Glutamatergic neuron (in vitro differentiated cells): ENCODE measurements at regions not wholly inside any gene's neighbourhood (a gene's known extent, or its start where the extent isn't known, plus 50 kb on each side); places are given as distances from the start of the nearest gene placed in this dataset.
"Not testable (repeated sequence)": the region's sequence is repeated elsewhere in the genome, so short reads cannot be mapped to it uniquely, and the experiment has no call there.

ENCODE experiments used
- DNase-seq: peaks from one replicate; pipeline ENCODE4 v3.0.0; 2022
- H3K27ac Mint-ChIP-seq: one replicate; pipeline ENCODE4 v1.8.0; 2020; ENCODE audit warnings: mild to moderate bottlenecking, mixed read lengths, inconsistent platforms; ENCODE audit not compliant: unreplicated experiment
- H3K27me3 Mint-ChIP-seq: one replicate; pipeline ENCODE4 v1.8.0; 2020; ENCODE audit warnings: mild to moderate bottlenecking, moderate library complexity, mixed read lengths, inconsistent platforms; ENCODE audit not compliant: unreplicated experiment
- H3K36me3 Mint-ChIP-seq: one replicate; pipeline ENCODE4 v1.8.0; 2020; ENCODE audit warnings: mild to moderate bottlenecking, mixed read lengths, inconsistent platforms; ENCODE audit not compliant: unreplicated experiment
- H3K4me1 Mint-ChIP-seq: one replicate; pipeline ENCODE4 v1.8.0; 2020; ENCODE audit warnings: mild to moderate bottlenecking, low read depth, mixed read lengths, inconsistent platforms; ENCODE audit not compliant: unreplicated experiment
- H3K4me3 Mint-ChIP-seq: one replicate; pipeline ENCODE4 v1.8.0; 2020; ENCODE audit warnings: mild to moderate bottlenecking, mixed read lengths, inconsistent platforms; ENCODE audit not compliant: unreplicated experiment
- H3K9me3 Mint-ChIP-seq: one replicate; pipeline ENCODE4 v1.8.0; 2020; ENCODE audit warnings: mild to moderate bottlenecking, moderate library complexity, mixed read lengths, inconsistent platforms; ENCODE audit not compliant: unreplicated experiment
- TF ChIP-seq, protein P1 (sequence below): fragments of 200-600 bp; sonication (generic); IDR thresholded peaks from one replicate; pipeline ENCODE4 v1.5.0; 2021; ENCODE audit not compliant: partially characterized antibody, unreplicated experiment

DNA sequence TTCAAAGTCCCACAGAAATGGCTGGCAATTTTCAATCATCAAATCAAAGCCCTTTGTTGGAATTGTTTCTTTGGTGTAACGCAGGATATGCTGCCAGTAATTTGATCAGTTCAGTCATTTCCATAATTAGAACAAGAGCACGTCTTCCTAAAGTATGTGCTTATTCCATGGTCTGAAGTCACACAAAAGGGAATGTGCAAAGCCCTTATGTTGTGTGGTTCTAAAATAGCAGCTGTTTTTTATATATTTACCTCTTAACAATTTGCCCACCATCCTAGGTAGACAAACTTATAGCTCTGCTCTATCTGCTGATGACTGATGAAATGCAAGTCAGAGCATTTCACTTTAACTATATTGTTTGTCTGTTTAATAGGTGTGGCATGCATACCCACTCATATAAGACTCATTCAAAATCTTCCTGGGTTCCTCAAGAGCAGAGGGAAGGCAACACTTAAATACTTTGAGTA lies 176.1 kb upstream of the SLC38A2 start:
- TF ChIP-seq, protein P1, sequence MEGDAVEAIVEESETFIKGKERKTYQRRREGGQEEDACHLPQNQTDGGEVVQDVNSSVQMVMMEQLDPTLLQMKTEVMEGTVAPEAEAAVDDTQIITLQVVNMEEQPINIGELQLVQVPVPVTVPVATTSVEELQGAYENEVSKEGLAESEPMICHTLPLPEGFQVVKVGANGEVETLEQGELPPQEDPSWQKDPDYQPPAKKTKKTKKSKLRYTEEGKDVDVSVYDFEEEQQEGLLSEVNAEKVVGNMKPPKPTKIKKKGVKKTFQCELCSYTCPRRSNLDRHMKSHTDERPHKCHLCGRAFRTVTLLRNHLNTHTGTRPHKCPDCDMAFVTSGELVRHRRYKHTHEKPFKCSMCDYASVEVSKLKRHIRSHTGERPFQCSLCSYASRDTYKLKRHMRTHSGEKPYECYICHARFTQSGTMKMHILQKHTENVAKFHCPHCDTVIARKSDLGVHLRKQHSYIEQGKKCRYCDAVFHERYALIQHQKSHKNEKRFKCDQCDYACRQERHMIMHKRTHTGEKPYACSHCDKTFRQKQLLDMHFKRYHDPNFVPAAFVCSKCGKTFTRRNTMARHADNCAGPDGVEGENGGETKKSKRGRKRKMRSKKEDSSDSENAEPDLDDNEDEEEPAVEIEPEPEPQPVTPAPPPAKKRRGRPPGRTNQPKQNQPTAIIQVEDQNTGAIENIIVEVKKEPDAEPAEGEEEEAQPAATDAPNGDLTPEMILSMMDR, result no peak
- no peak overlapping the region for H3K4me3 Mint-ChIP-seq
- peaks cover 5% of the 10 kb centered on the region for H3K27me3 Mint-ChIP-seq
- peaks cover 5% of the 10 kb centered on the region for H3K36me3 Mint-ChIP-seq
- no peak overlapping the region for H3K27ac Mint-ChIP-seq
- peaks cover 2% of the 10 kb centered on the region for H3K4me1 Mint-ChIP-seq
- no peak for DNase-seq
- H3K9me3 Mint-ChIP-seq, result peaks cover 5% of the 10 kb centered on the region

GRCh38 chr12:46547421-46548354 lies 175.1 kb upstream of the SLC38A2 start:
- Mint-ChIP-seq H3K27ac (no peak overlapping the region), H3K27me3 (peaks cover 6% of the 10 kb centered on the region), H3K36me3 (peaks cover 5% of the 10 kb centered on the region), H3K4me3 (no peak overlapping the region), H3K9me3 (peaks cover 5% of the 10 kb centered on the region), H3K4me1 (peaks cover 2% of the 10 kb centered on the region)
- TF ChIP-seq, protein P1, result no peak
- no peak for DNase-seq

DNA sequence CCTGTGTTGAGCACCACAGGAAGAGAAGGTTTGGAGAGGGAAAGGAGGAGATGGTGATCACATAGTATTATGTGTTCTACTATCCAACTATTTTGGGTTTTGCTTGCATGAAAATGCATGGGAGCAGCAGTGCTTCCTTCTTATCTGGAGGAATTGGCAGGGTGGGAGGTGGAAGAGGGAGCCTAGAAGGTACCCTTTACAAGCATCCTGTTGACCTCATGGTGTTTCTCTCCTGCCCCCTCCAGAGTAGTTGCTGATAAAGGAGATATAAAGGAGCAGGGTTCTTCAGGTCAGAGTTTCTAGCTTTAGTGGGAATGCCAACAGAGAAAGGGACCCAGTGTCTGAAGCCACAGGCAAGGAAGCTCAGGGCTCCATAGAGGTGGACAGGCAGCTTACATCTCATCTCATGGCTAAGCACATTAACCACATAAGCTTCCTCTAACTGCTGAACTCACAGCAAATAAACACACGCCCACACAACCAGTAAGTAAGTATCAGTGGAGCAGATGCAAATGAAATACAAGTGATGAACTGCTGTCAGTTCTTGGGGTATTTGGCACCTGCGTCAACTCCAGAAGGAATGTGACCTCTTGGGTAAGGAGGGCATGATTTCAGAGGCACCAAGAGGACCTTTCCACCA lies 174.2 kb upstream of the SLC38A2 start:
- Mint-ChIP-seq H3K36me3 (peaks cover 5% of the 10 kb centered on the region), H3K4me1 (peaks cover 2% of the 10 kb centered on the region), H3K4me3 (no peak overlapping the region), H3K9me3 (peaks cover 5% of the 10 kb centered on the region), H3K27me3 (peaks cover 6% of the 10 kb centered on the region), H3K27ac (no peak overlapping the region)
- DNase-seq, result no peak
- TF ChIP-seq, protein P1, result no peak

- not testable (repeated sequence) for H3K36me3 Mint-ChIP-seq, H3K4me3 Mint-ChIP-seq, H3K9me3 Mint-ChIP-seq, H3K27ac Mint-ChIP-seq, H3K27me3 Mint-ChIP-seq, H3K4me1 Mint-ChIP-seq, DNase-seq
Measured at GRCh38 chr12:46543378-46543795, 170.8 kb upstream of the SLC38A2 start.

DNA sequence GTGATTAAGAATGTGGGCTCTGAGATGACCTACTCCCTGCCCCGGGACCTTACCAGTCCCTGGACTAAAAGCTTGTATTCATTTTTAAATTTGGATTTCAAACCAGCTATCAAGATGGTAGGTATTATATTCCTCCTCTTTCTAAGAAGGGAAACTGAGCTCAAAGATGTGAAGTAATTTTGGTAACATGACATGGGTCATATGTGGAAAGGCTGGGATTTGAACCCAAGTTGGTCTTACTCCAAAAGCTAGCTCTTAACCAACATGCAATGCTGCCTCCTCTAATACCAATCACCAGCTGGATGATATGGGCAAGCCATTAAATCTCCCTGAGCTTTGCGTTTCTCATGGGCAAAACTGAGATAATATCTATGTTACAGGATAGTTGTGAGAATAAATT lies 166.4 kb upstream of the SLC38A2 start:
- H3K4me3 Mint-ChIP-seq, result no peak overlapping the region
- H3K36me3 Mint-ChIP-seq, result no peaks in the 10 kb centered on the region
- TF ChIP-seq, protein P1, result no peak
- no peak overlapping the region for H3K27ac Mint-ChIP-seq
- no peaks in the 10 kb centered on the region for H3K4me1 Mint-ChIP-seq
- H3K27me3 Mint-ChIP-seq, result peaks cover 5% of the 10 kb centered on the region
- H3K9me3 Mint-ChIP-seq, result peaks cover 2% of the 10 kb centered on the region
- DNase-seq, result no peak
